Urothelium cell line (cell line): ENCODE measurements at regions not wholly inside any gene's neighbourhood (a gene's known extent, or its start where the extent isn't known, plus 50 kb on each side); places are given as distances from the start of the nearest gene placed in this dataset.
A peak's percentile ranks its signal among the peaks of the same experiment; 100 is the strongest.

Experiments
- DNase-seq: peaks from one replicate; pipeline ENCODE4 v3.0.0; 2011; ENCODE audit warnings: low spot score, mixed read lengths
- FAIRE-seq: peaks from 2 replicates; lab custom pipeline; 2011; peaks lifted over from hg19 to GRCh38; lab: Jason Lieb, UNC

GRCh38 chr3:99240700-99241099 lies 339.2 kb upstream of the DCBLD2 start:
- DNase-seq (no peak), FAIRE-seq (no peak)

GRCh38 chr3:99236576-99236975 lies 335.1 kb upstream of the DCBLD2 start:
- FAIRE-seq (no peak), DNase-seq (no peak)

- DNase-seq (no peak), FAIRE-seq (no peak)
These were observed 331.2 kb upstream of the DCBLD2 start for GRCh38 chr3:99232696-99233095.

- FAIRE-seq (no peak), DNase-seq (no peak)
These were observed 317.0 kb upstream of the DCBLD2 start for GRCh38 chr3:99218468-99218867.

- DNase-seq: no peak
- FAIRE-seq: no peak
These were observed 311.5 kb upstream of the DCBLD2 start for GRCh38 chr3:99212969-99213368.

- FAIRE-seq (no peak), DNase-seq (no peak)
These were observed 309.8 kb upstream of the DCBLD2 start for GRCh38 chr3:99211309-99211708.

- DNase-seq (no peak), FAIRE-seq (no peak)
These were observed 297.5 kb upstream of the DCBLD2 start for GRCh38 chr3:99199021-99199420.

GRCh38 chr3:99191186-99191585 lies 289.7 kb upstream of the DCBLD2 start:
- no peak for FAIRE-seq
- no peak for DNase-seq

- FAIRE-seq (no peak), DNase-seq (no peak)
These were observed 287.4 kb upstream of the DCBLD2 start for GRCh38 chr3:99188936-99189335.

GRCh38 chr3:99186016-99186415 lies 284.5 kb upstream of the DCBLD2 start:
- FAIRE-seq: no peak
- no peak for DNase-seq

- DNase-seq: no peak
- FAIRE-seq: peak; percentile 30
These were observed 274.9 kb upstream of the DCBLD2 start for GRCh38 chr3:99176169-99176964.

GRCh38 chr3:99175276-99175812 lies 273.8 kb upstream of the DCBLD2 start:
- no peak for FAIRE-seq
- no peak for DNase-seq

GRCh38 chr3:99172736-99173657 lies 271.5 kb upstream of the DCBLD2 start:
- DNase-seq: peak; percentile 54
- FAIRE-seq: peak; percentile 27

GRCh38 chr3:99171800-99172199 lies 270.3 kb upstream of the DCBLD2 start:
- FAIRE-seq (no peak), DNase-seq (no peak)

GRCh38 chr3:99170867-99171517 lies 269.5 kb upstream of the DCBLD2 start:
- DNase-seq (no peak), FAIRE-seq (no peak)

GRCh38 chr3:99167071-99167470 lies 265.6 kb upstream of the DCBLD2 start:
- FAIRE-seq (no peak), DNase-seq (no peak)

GRCh38 chr3:99163314-99163713 lies 261.8 kb upstream of the DCBLD2 start:
- FAIRE-seq: no peak
- no peak for DNase-seq

GRCh38 chr3:99159220-99159762 lies 257.8 kb upstream of the DCBLD2 start:
- FAIRE-seq (no peak), DNase-seq (no peak)

GRCh38 chr3:99145031-99145430 lies 243.5 kb upstream of the DCBLD2 start:
- FAIRE-seq: no peak
- DNase-seq: no peak

GRCh38 chr3:99143493-99143892 lies 242.0 kb upstream of the DCBLD2 start:
- FAIRE-seq: no peak
- no peak for DNase-seq

GRCh38 chr3:99134986-99135385 lies 233.5 kb upstream of the DCBLD2 start:
- FAIRE-seq (peak; percentile 27), DNase-seq (no peak)
